Retinal pigment epithelial cell (primary cell): ENCODE measurements at regions not wholly inside any gene's neighbourhood (a gene's known extent, or its start where the extent isn't known, plus 50 kb on each side); places are given as distances from the start of the nearest gene placed in this dataset.

ENCODE experiments used
- DNase-seq: peaks from one replicate; pipeline ENCODE4 v3.0.0-alpha.2; 2010; ENCODE audit warnings: low read depth
- H3K4me3 ChIP-seq: 2 replicates; pipeline ENCODE4 v1.5.1; 2011; ENCODE audit warnings: mild to moderate bottlenecking, low read length, control low read depth, moderate library complexity
- CTCF ChIP-seq: conservative IDR thresholded peaks from 2 replicates; pipeline ENCODE4 v1.5.1; 2011; ENCODE audit warnings: low read depth, low read length, control low read depth, inconsistent platforms

GRCh38 chr1:103949779-103950178 lies 200.1 kb downstream of the AMY1C start:
- no peak for TF ChIP-seq CTCF
- no peak for DNase-seq

GRCh38 chr1:103953386-103953785 lies 203.7 kb downstream of the AMY1C start:
- DNase-seq, result no peak
- no peak overlapping the region for H3K4me3 ChIP-seq
- no peak for TF ChIP-seq CTCF

More at GRCh38 chr1:103949779-103950178, 200.1 kb downstream of the AMY1C start:
- H3K4me3 ChIP-seq, result no peak overlapping the region

GRCh38 chr1:103958699-103959098 lies 209.0 kb downstream of the AMY1C start:
- no peak for TF ChIP-seq CTCF
- H3K4me3 ChIP-seq, result no peak overlapping the region
- DNase-seq, result no peak

- H3K4me3 ChIP-seq, result no peak overlapping the region
- TF ChIP-seq CTCF, result no peak
- no peak for DNase-seq
Observed at GRCh38 chr1:103959565-103959964, 209.9 kb downstream of the AMY1C start.

GRCh38 chr1:103960045-103960444 lies 210.3 kb downstream of the AMY1C start:
- no peak for DNase-seq
- H3K4me3 ChIP-seq, result no peak overlapping the region
- no peak for TF ChIP-seq CTCF

GRCh38 chr1:103960710-103961109 lies 211.0 kb downstream of the AMY1C start:
- no peak for TF ChIP-seq CTCF
- DNase-seq, result no peak
- H3K4me3 ChIP-seq, result no peak overlapping the region

- TF ChIP-seq CTCF, result no peak
- H3K4me3 ChIP-seq, result no peak overlapping the region
- DNase-seq, result no peak
Observed at GRCh38 chr1:103986792-103987191, 237.1 kb downstream of the AMY1C start.
